ENCODE measurements at regions not wholly inside any gene's neighbourhood (a gene's known extent, or its start where the extent isn't known, plus 50 kb on each side); places are given as distances from the start of the nearest gene placed in this dataset.

- FAIRE-seq: no peak
- TF ChIP-seq TAF1 (IDR thresholded peaks at IDR 0.05; ENCODE audit: low read depth, low read length): no peak
- no peak for TF ChIP-seq POLR2AphosphoS5 (IDR thresholded peaks at IDR 0.05; ENCODE audit: low read depth, low read length)
- TF ChIP-seq POU2F2 (IDR thresholded peaks at IDR 0.05; ENCODE audit: low read depth, low read length): no peak
- no peak for TF ChIP-seq POLR2A (IDR thresholded peaks at IDR 0.05; ENCODE audit: low read depth, low read length)
- TF ChIP-seq PAX5 (IDR thresholded peaks at IDR 0.05; ENCODE audit: insufficient read depth, low read length, severe bottlenecking): no peak
- no peak for TF ChIP-seq SPI1 (IDR thresholded peaks at IDR 0.05; ENCODE audit: low read depth, low read length)
- DNase-seq (ENCODE audit: insufficient read length, low spot score): no peak
Observed at GRCh38 chr15:95168951-95169431, 937.6 kb downstream of the MCTP2 start.

DNA sequence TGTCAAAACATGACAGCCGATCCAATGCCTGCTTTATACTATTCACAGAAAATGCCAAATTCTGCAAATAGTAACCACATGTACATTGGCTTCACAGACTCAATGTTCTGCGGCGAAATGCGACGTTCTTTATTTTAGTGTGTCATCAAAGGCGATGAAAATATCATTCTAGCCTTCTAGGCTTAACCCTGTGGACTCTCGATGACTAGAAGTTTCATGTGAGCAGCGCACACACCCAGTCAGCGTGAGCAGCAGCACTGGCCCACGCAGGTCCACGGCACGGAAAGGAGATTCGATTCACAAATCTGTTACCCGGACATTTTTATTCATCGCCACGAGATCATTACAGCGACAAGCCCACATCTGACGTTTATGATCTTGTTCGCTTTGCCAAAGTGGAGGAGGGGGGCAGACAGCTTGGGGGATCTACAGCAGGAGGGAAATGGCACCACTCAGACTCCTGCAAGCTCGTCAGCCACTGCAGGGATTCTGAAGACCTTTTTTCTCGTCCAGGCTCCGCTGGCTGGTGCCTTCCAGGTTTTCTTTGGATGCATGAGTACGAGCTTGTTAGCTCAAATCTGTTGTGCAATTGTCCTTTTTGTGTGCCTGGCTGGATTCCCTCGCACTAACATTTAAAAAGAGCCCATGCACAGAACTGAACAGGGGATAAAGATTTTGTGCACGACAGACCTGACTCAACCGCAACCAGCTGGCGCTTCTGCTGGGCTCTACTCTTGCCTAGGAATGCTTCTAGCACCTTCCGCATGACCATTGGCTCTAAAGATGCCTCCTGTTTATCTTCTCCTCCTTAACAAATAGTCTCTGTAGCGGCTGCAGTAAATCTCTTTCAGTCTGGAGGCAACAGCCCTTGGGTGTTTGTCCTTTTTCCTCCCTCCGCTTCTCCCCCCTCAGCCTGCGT is 938.4 kb downstream of the MCTP2 start:
- TF ChIP-seq POLR2A (IDR thresholded peaks at IDR 0.05; ENCODE audit: low read depth, low read length) (no peak), POU2F2 (IDR thresholded peaks at IDR 0.05; ENCODE audit: low read depth, low read length) (no peak), POLR2AphosphoS5 (IDR thresholded peaks at IDR 0.05; ENCODE audit: low read depth, low read length) (no peak), PAX5 (IDR thresholded peaks at IDR 0.05; ENCODE audit: insufficient read depth, low read length, severe bottlenecking) (no peak), SPI1 (IDR thresholded peaks at IDR 0.05; ENCODE audit: low read depth, low read length) (no peak), TAF1 (IDR thresholded peaks at IDR 0.05; ENCODE audit: low read depth, low read length) (no peak)
- DNase-seq (ENCODE audit: insufficient read length, low spot score): no peak
- FAIRE-seq: no peak

GRCh38 chr15:95170561-95171380 is 939.4 kb downstream of the MCTP2 start:
- FAIRE-seq: no peak
- TF ChIP-seq POU2F2 (IDR thresholded peaks at IDR 0.05; ENCODE audit: low read depth, low read length) (no peak), TAF1 (IDR thresholded peaks at IDR 0.05; ENCODE audit: low read depth, low read length) (no peak), POLR2A (IDR thresholded peaks at IDR 0.05; ENCODE audit: low read depth, low read length) (no peak), SPI1 (IDR thresholded peaks at IDR 0.05; ENCODE audit: low read depth, low read length) (no peak), POLR2AphosphoS5 (IDR thresholded peaks at IDR 0.05; ENCODE audit: low read depth, low read length) (no peak), PAX5 (IDR thresholded peaks at IDR 0.05; ENCODE audit: insufficient read depth, low read length, severe bottlenecking) (no peak)
- DNase-seq (ENCODE audit: insufficient read length, low spot score): no peak

DNA sequence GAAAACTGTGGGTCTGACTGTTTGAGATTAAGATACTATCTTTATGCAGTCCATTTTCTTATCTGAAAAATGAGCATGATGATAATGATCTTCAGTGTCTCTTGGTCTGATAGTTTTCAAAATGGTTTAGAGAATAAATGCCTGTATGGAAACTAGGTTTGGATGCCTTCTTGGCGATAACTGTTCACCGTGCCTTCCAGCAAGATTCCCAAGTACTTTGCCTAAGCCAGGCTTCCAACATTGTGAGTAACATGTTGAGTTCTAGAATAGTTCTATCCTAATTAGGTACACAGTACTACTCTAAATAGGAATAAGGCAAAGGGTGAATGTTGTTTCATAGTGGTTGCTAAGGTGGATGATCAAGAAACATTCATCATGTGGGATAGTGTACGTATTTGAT is 940.2 kb downstream of the MCTP2 start:
- no peak for FAIRE-seq
- TF ChIP-seq POU2F2 (IDR thresholded peaks at IDR 0.05; ENCODE audit: low read depth, low read length) (no peak), SPI1 (IDR thresholded peaks at IDR 0.05; ENCODE audit: low read depth, low read length) (no peak), POLR2A (IDR thresholded peaks at IDR 0.05; ENCODE audit: low read depth, low read length) (no peak), TAF1 (IDR thresholded peaks at IDR 0.05; ENCODE audit: low read depth, low read length) (no peak), PAX5 (IDR thresholded peaks at IDR 0.05; ENCODE audit: insufficient read depth, low read length, severe bottlenecking) (no peak), POLR2AphosphoS5 (IDR thresholded peaks at IDR 0.05; ENCODE audit: low read depth, low read length) (no peak)
- DNase-seq (ENCODE audit: insufficient read length, low spot score): no peak

GRCh38 chr15:95174301-95175259 is 943.2 kb downstream of the MCTP2 start:
- FAIRE-seq (no peak), DNase-seq (ENCODE audit: insufficient read length, low spot score) (no peak)
- no peak for TF ChIP-seq POLR2A (IDR thresholded peaks at IDR 0.05; ENCODE audit: low read depth, low read length)
- TF ChIP-seq TAF1 (IDR thresholded peaks at IDR 0.05; ENCODE audit: low read depth, low read length): no peak
- TF ChIP-seq POLR2AphosphoS5 (IDR thresholded peaks at IDR 0.05; ENCODE audit: low read depth, low read length): no peak
- no peak for TF ChIP-seq POU2F2 (IDR thresholded peaks at IDR 0.05; ENCODE audit: low read depth, low read length)
- no peak for TF ChIP-seq SPI1 (IDR thresholded peaks at IDR 0.05; ENCODE audit: low read depth, low read length)
- TF ChIP-seq PAX5 (IDR thresholded peaks at IDR 0.05; ENCODE audit: insufficient read depth, low read length, severe bottlenecking): no peak

DNA sequence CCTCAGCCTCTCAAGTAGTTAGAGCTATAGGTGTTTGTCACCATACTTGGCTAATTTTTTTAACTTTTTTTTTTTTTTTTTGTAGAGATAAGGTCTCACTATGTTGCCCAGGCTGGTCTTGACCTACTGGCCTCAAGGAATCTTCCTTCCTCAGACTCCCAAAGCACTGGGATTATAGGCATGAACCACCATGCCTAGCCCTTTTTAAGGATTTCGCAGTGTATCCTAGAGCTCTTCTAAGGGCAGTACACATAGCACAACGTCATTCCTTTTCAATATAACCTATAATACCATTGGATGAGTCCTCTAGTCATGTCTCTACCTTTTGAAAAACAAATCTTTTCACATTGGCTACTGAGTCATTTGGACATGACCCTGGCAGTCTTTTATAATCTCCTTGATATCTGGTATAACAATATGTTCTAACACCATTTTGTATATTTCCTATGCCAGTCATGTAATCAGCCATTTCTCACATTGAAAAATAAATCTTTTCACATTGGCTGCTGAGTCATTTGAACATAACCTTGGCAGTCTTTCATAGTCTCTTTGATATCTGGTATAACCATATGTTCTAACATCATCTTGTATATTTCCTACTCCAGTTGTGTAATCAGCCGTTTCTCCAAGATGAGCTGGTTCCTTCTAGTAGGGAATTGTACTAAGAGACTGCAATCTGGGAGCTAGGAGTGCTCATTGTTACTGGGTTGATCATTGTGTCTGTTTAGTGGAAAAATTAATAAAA is 944.7 kb downstream of the MCTP2 start:
- no peak for TF ChIP-seq POLR2A (IDR thresholded peaks at IDR 0.05; ENCODE audit: low read depth, low read length)
- TF ChIP-seq POU2F2 (IDR thresholded peaks at IDR 0.05; ENCODE audit: low read depth, low read length): no peak
- no peak for TF ChIP-seq TAF1 (IDR thresholded peaks at IDR 0.05; ENCODE audit: low read depth, low read length)
- TF ChIP-seq POLR2AphosphoS5 (IDR thresholded peaks at IDR 0.05; ENCODE audit: low read depth, low read length): no peak
- no peak for TF ChIP-seq SPI1 (IDR thresholded peaks at IDR 0.05; ENCODE audit: low read depth, low read length)
- no peak for TF ChIP-seq PAX5 (IDR thresholded peaks at IDR 0.05; ENCODE audit: insufficient read depth, low read length, severe bottlenecking)
- FAIRE-seq: no peak

DNA sequence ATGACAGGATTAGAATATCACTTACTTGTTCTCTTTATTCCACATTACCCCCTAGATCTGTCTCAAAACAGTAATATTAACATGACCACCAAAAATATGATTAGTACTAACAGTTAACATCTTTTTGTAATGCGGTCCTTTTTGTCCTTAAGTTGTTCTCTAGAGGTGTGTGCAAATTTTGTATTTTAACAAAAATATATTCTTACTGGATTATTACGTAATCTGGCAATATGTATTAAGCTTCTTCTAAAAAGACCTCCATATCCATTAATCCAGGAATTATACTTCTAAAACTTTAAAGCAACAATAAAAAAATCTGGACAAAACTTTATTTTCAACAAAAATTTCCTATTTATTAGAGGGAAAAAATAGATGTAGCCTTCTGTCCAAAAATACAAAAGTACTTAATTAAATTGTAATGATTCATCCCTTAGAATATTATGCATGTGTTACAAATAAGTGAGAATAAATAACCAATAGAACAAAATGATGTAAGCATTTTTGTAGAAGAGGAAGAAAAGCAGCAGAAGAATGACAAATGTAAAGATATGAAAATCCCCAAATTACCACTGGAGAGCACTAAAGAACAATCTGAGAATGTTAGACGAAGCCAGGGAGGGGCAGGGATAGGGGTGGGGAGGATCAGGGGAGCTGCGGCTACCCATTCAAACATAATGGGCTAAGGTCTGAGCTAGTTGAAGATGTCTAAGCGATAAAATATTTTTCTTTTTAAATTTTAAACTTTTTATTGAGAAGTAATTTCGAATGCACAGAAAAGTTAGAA is 945.6 kb downstream of the MCTP2 start:
- DNase-seq (ENCODE audit: insufficient read length, low spot score) (no peak), FAIRE-seq (no peak)
- TF ChIP-seq POU2F2 (IDR thresholded peaks at IDR 0.05; ENCODE audit: low read depth, low read length) (no peak), POLR2AphosphoS5 (IDR thresholded peaks at IDR 0.05; ENCODE audit: low read depth, low read length) (no peak), SPI1 (IDR thresholded peaks at IDR 0.05; ENCODE audit: low read depth, low read length) (no peak), PAX5 (IDR thresholded peaks at IDR 0.05; ENCODE audit: insufficient read depth, low read length, severe bottlenecking) (no peak), TAF1 (IDR thresholded peaks at IDR 0.05; ENCODE audit: low read depth, low read length) (no peak), POLR2A (IDR thresholded peaks at IDR 0.05; ENCODE audit: low read depth, low read length) (no peak)

More for the DNA sequence above, 944.7 kb downstream of the MCTP2 start:
- DNase-seq (ENCODE audit: insufficient read length, low spot score): no peak

All from GM12891 (cell line).